H1 (cell line): ENCODE measurements at regions not wholly inside any gene's neighbourhood (a gene's known extent, or its start where the extent isn't known, plus 50 kb on each side); places are given as distances from the start of the nearest gene placed in this dataset.
"Not testable (repeated sequence)": the region's sequence is repeated elsewhere in the genome, so short reads cannot be mapped to it uniquely, and the experiment has no call there.

Source experiments
- CHD1 ChIP-seq: IDR thresholded peaks from 2 replicates; pipeline ENCODE4 v1.6.1; 2012; ENCODE audit warnings: low read depth, low read length, improper control_type of control experiment
- CHD2 ChIP-seq: IDR thresholded peaks from 2 replicates; pipeline ENCODE4 v1.6.1; 2012; ENCODE audit warnings: low read length, improper control_type of control experiment
- EZH2 ChIP-seq: fragments of 200-600 bp; sonication (generic); IDR thresholded peaks from 2 replicates; pipeline ENCODE4 v1.7.1; 2012; ENCODE audit warnings: low read depth, mild to moderate bottlenecking, moderate library complexity, low read length, inconsistent platforms; ENCODE audit not compliant: severe bottlenecking
- GABPA ChIP-seq: IDR thresholded peaks from 2 replicates; pipeline ENCODE4 v1.6.1; 2011; ENCODE audit warnings: mild to moderate bottlenecking, low read length, moderate library complexity, borderline replicate concordance; ENCODE audit not compliant: insufficient read depth
- JUN ChIP-seq: IDR thresholded peaks from 2 replicates; pipeline ENCODE4 v1.6.1; 2011; ENCODE audit warnings: low read depth, mild to moderate bottlenecking, improper control_type of control experiment, low read length
- MAFK ChIP-seq: IDR thresholded peaks from 2 replicates; pipeline ENCODE4 v1.6.1; 2012; ENCODE audit warnings: low read depth, mild to moderate bottlenecking, improper control_type of control experiment, low read length
- RXRA ChIP-seq: IDR thresholded peaks from 2 replicates; pipeline ENCODE4 v1.6.1; 2011; ENCODE audit warnings: low read depth, mild to moderate bottlenecking, low read length, moderate library complexity; ENCODE audit not compliant: insufficient read depth
- TBP ChIP-seq: IDR thresholded peaks from 2 replicates; pipeline ENCODE4 v1.6.1; 2011; ENCODE audit warnings: low read depth, low read length, improper control_type of control experiment
- YY1 ChIP-seq: IDR thresholded peaks from 2 replicates; pipeline ENCODE4 v1.6.1; 2011; ENCODE audit warnings: low read depth, mild to moderate bottlenecking, low read length
- TF ChIP-seq, protein P1 (sequence below): fragments of 300-600 bp; sonication (generic); IDR thresholded peaks from 2 replicates; pipeline ENCODE4 v1.7.1; 2012; ENCODE audit warnings: low read length, moderate library complexity, mild to moderate bottlenecking, inconsistent platforms; ENCODE audit not compliant: insufficient replicate concordance
- TF ChIP-seq, protein P2 (sequence below), 3 experiments: IDR thresholded peaks; 1 replicate in 2 of 3; 2 replicates in 1 of 3; pipeline versions ENCODE4 v1.5.1 to v1.6.1; 2011; ENCODE audit warnings: low read length in 3 of 3, mild to moderate bottlenecking in 3 of 3, inconsistent platforms in 2 of 3, low read depth in 1 of 3, moderate library complexity in 1 of 3; ENCODE audit not compliant: insufficient read depth in 1 of 3; ENCODE audit errors: control extremely low read depth in 1 of 3
- TF ChIP-seq, protein P3 (sequence below): IDR thresholded peaks from 2 replicates; pipeline ENCODE4 v1.6.1; 2011; ENCODE audit warnings: low read depth, mild to moderate bottlenecking, low read length; ENCODE audit not compliant: insufficient read depth

DNA sequence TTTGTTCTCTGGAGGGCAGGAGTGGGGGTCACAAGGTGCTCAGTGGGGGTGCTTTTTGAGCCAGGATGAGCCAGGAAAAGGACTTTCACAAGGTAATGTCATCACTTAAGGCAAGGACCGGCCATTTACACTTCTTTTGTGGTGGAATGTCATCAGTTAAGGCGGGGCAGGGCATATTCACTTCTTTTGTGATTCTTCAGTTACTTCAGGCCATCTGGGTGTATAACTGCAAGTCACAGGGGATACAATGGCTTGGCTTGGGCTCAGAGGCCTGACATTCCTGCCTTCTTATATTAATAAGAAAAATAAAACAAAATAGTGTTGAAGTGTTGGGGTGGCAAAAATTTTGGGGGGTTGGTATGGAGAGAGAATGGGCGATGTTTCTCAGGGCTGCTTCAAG lies 841.8 kb downstream of the SLITRK5 start:
- not testable (repeated sequence) for TF ChIP-seq RXRA, CHD1, TBP, YY1, MAFK, GABPA, JUN, CHD2, EZH2
- TF ChIP-seq, protein P1, sequence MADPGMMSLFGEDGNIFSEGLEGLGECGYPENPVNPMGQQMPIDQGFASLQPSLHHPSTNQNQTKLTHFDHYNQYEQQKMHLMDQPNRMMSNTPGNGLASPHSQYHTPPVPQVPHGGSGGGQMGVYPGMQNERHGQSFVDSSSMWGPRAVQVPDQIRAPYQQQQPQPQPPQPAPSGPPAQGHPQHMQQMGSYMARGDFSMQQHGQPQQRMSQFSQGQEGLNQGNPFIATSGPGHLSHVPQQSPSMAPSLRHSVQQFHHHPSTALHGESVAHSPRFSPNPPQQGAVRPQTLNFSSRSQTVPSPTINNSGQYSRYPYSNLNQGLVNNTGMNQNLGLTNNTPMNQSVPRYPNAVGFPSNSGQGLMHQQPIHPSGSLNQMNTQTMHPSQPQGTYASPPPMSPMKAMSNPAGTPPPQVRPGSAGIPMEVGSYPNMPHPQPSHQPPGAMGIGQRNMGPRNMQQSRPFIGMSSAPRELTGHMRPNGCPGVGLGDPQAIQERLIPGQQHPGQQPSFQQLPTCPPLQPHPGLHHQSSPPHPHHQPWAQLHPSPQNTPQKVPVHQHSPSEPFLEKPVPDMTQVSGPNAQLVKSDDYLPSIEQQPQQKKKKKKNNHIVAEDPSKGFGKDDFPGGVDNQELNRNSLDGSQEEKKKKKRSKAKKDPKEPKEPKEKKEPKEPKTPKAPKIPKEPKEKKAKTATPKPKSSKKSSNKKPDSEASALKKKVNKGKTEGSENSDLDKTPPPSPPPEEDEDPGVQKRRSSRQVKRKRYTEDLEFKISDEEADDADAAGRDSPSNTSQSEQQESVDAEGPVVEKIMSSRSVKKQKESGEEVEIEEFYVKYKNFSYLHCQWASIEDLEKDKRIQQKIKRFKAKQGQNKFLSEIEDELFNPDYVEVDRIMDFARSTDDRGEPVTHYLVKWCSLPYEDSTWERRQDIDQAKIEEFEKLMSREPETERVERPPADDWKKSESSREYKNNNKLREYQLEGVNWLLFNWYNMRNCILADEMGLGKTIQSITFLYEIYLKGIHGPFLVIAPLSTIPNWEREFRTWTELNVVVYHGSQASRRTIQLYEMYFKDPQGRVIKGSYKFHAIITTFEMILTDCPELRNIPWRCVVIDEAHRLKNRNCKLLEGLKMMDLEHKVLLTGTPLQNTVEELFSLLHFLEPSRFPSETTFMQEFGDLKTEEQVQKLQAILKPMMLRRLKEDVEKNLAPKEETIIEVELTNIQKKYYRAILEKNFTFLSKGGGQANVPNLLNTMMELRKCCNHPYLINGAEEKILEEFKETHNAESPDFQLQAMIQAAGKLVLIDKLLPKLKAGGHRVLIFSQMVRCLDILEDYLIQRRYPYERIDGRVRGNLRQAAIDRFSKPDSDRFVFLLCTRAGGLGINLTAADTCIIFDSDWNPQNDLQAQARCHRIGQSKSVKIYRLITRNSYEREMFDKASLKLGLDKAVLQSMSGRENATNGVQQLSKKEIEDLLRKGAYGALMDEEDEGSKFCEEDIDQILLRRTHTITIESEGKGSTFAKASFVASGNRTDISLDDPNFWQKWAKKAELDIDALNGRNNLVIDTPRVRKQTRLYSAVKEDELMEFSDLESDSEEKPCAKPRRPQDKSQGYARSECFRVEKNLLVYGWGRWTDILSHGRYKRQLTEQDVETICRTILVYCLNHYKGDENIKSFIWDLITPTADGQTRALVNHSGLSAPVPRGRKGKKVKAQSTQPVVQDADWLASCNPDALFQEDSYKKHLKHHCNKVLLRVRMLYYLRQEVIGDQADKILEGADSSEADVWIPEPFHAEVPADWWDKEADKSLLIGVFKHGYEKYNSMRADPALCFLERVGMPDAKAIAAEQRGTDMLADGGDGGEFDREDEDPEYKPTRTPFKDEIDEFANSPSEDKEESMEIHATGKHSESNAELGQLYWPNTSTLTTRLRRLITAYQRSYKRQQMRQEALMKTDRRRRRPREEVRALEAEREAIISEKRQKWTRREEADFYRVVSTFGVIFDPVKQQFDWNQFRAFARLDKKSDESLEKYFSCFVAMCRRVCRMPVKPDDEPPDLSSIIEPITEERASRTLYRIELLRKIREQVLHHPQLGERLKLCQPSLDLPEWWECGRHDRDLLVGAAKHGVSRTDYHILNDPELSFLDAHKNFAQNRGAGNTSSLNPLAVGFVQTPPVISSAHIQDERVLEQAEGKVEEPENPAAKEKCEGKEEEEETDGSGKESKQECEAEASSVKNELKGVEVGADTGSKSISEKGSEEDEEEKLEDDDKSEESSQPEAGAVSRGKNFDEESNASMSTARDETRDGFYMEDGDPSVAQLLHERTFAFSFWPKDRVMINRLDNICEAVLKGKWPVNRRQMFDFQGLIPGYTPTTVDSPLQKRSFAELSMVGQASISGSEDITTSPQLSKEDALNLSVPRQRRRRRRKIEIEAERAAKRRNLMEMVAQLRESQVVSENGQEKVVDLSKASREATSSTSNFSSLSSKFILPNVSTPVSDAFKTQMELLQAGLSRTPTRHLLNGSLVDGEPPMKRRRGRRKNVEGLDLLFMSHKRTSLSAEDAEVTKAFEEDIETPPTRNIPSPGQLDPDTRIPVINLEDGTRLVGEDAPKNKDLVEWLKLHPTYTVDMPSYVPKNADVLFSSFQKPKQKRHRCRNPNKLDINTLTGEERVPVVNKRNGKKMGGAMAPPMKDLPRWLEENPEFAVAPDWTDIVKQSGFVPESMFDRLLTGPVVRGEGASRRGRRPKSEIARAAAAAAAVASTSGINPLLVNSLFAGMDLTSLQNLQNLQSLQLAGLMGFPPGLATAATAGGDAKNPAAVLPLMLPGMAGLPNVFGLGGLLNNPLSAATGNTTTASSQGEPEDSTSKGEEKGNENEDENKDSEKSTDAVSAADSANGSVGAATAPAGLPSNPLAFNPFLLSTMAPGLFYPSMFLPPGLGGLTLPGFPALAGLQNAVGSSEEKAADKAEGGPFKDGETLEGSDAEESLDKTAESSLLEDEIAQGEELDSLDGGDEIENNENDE, result not testable (repeated sequence)
- TF ChIP-seq, protein P2, sequence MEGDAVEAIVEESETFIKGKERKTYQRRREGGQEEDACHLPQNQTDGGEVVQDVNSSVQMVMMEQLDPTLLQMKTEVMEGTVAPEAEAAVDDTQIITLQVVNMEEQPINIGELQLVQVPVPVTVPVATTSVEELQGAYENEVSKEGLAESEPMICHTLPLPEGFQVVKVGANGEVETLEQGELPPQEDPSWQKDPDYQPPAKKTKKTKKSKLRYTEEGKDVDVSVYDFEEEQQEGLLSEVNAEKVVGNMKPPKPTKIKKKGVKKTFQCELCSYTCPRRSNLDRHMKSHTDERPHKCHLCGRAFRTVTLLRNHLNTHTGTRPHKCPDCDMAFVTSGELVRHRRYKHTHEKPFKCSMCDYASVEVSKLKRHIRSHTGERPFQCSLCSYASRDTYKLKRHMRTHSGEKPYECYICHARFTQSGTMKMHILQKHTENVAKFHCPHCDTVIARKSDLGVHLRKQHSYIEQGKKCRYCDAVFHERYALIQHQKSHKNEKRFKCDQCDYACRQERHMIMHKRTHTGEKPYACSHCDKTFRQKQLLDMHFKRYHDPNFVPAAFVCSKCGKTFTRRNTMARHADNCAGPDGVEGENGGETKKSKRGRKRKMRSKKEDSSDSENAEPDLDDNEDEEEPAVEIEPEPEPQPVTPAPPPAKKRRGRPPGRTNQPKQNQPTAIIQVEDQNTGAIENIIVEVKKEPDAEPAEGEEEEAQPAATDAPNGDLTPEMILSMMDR (IDR thresholded peaks at IDR 0.05; ENCODE audit: control extremely low read depth in 1 of 3, insufficient read depth in 1 of 3, low read depth in 1 of 3, low read length in 3 of 3), result not testable (repeated sequence)
- TF ChIP-seq, protein P3, sequence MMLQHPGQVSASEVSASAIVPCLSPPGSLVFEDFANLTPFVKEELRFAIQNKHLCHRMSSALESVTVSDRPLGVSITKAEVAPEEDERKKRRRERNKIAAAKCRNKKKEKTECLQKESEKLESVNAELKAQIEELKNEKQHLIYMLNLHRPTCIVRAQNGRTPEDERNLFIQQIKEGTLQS, result not testable (repeated sequence)
